Ovary (tissue), 7 donors: ENCODE measurements at regions not wholly inside any gene's neighbourhood (a gene's known extent, or its start where the extent isn't known, plus 50 kb on each side); places are given as distances from the start of the nearest gene placed in this dataset.

Experiments
- DNase-seq, 5 donors: peaks; one replicate each; pipeline ENCODE4 v3.0.0-alpha.2; 2019 to 2020
- H3K27ac ChIP-seq, 2 donors: fragments of 200-600 bp; one replicate each; pipeline versions ENCODE4 v1.5.1 to v1.8.0; 2019 to 2022
- H3K27me3 ChIP-seq: fragments of 200-600 bp; one replicate; pipeline ENCODE4 v1.8.0; 2022
- H3K36me3 ChIP-seq: fragments of 200-600 bp; sonication (generic); one replicate; pipeline ENCODE4 v1.5.1; 2019
- H3K4me1 ChIP-seq: one replicate; pipeline ENCODE4 v1.8.1; 2013; ENCODE audit warnings: mild to moderate bottlenecking, moderate library complexity; ENCODE audit not compliant: insufficient read depth
- H3K4me3 ChIP-seq: fragments of 200-600 bp; sonication (generic); one replicate; pipeline ENCODE4 v1.5.1; 2017
- H3K9me3 ChIP-seq, 2 donors: fragments of 200-600 bp in 1 of 2; sonication (generic) in 1 of 2; one replicate each; pipeline versions ENCODE4 v1.5.1 to v1.8.1; 2013 to 2019; ENCODE audit warnings: mild to moderate bottlenecking in 1 of 2, moderate library complexity in 1 of 2
- CTCF ChIP-seq, 3 donors: fragments of 450-650 bp in 2 of 3; fragments of 200-600 bp in 1 of 3; IDR thresholded peaks; one replicate each; pipeline versions ENCODE4 v1.5.1 to v1.8.0; 2016 to 2022; ENCODE audit warnings: antibody characterized with exemption in 3 of 3, mild to moderate bottlenecking in 1 of 3
- EP300 ChIP-seq: sonication (generic); formaldehyde crosslinking; IDR thresholded peaks from one replicate; pipeline ENCODE4 v1.6.1; 2017; ENCODE audit warnings: antibody characterized with exemption
- POLR2A ChIP-seq: fragments of 450-650 bp; IDR thresholded peaks from one replicate; pipeline ENCODE4 v1.6.1; 2017; ENCODE audit warnings: antibody characterized with exemption, mild to moderate bottlenecking, moderate library complexity
- WGBS, 3 donors: extraction: QIAGEN DNeasy Blood & Tissue Kit in 1 of 3; methylation state at CpG; one replicate each; pipeline versions ENCODE4 v1.1.5 to v1.1.7; 2013 to 2017; 5-methylcytosine and 5-hydroxymethylcytosine counted together
- intact Hi-C, 4 donors: fragments of 100-400 bp; cut with DNase I; formaldehyde crosslinking; loops; one replicate each; pipeline versions ENCODE4 v1.11.0 to v1.15.1; 2022 to 2023
- donor health status: DM: no; HTN: no; CAD: no; lungs with moderate emphysema.
- donor health status: DM: no; HTN: no; CAD: no.
- donor health status: Bipolar disorder and iron deficiency.
- donor health status: DM: no; HTN: no; CAD: no.
- donor health status: DM: yes; HTN: yes; CAD: no.

GRCh38 chr11:23111527-23111926 lies 251.3 kb upstream of the CCDC179 start:
- WGBS, 3 donors, result 47 to 48% (median 48%) methylated on average over 2 of the region's 2 CpGs
- Histone ChIP-seq H3K27ac (no peak overlapping the region), H3K4me1 (no peaks in the 10 kb centered on the region), H3K4me3 (no peak overlapping the region), H3K36me3 (no peaks in the 10 kb centered on the region), H3K27me3 (no peaks in the 10 kb centered on the region), H3K9me3 (no peaks in the 10 kb centered on the region)
- intact Hi-C loops, result no loop called here
- DNase-seq, result no peak
- TF ChIP-seq POLR2A (no peak), EP300 (no peak), CTCF (IDR thresholded peaks at IDR 0.05) (no peak)

GRCh38 chr11:23112390-23112789 lies 252.1 kb upstream of the CCDC179 start:
- WGBS, 3 donors, result 70 to 74% (median 72%) methylated on average over 4 of the region's 4 CpGs
- no peaks in the 10 kb centered on the region for H3K9me3 ChIP-seq

GRCh38 chr11:23112987-23113886 lies 253.0 kb upstream of the CCDC179 start:
- H3K4me3 ChIP-seq, result no peak overlapping the region
- H3K4me1 ChIP-seq, result no peaks in the 10 kb centered on the region
- 33 to 42% (median 36%) methylated on average over 10 of the region's 10 CpGs for WGBS, 3 donors
- H3K27me3 ChIP-seq, result no peaks in the 10 kb centered on the region
- intact Hi-C loops, result no loop called here
- DNase-seq, result no peak
- H3K36me3 ChIP-seq, result no peaks in the 10 kb centered on the region
- H3K9me3 ChIP-seq, result no peaks in the 10 kb centered on the region
- no peak overlapping the region for H3K27ac ChIP-seq
- no peak for TF ChIP-seq CTCF (IDR thresholded peaks at IDR 0.05)

More at GRCh38 chr11:23112390-23112789, 252.1 kb upstream of the CCDC179 start:
- Histone ChIP-seq H3K4me3 (no peak overlapping the region), H3K4me1 (no peaks in the 10 kb centered on the region), H3K27ac (no peak overlapping the region), H3K36me3 (no peaks in the 10 kb centered on the region), H3K27me3 (no peaks in the 10 kb centered on the region)
- TF ChIP-seq CTCF (IDR thresholded peaks at IDR 0.05) (no peak), EP300 (no peak), POLR2A (no peak)
- no peak for DNase-seq
- intact Hi-C loops, result no loop called here

GRCh38 chr11:23113887-23114216 lies 253.6 kb upstream of the CCDC179 start:
- no peaks in the 10 kb centered on the region for H3K36me3 ChIP-seq
- no peaks in the 10 kb centered on the region for H3K4me1 ChIP-seq
- H3K27me3 ChIP-seq, result no peaks in the 10 kb centered on the region
- WGBS, 3 donors, result 54 to 84% (median 75%) methylated on average over 1 of the region's 1 CpG
- TF ChIP-seq POLR2A, result no peak
- no peak for TF ChIP-seq CTCF (IDR thresholded peaks at IDR 0.05)
- no peak for TF ChIP-seq EP300
- no peaks in the 10 kb centered on the region for H3K9me3 ChIP-seq
- H3K27ac ChIP-seq, result no peak overlapping the region
- no peak overlapping the region for H3K4me3 ChIP-seq
- intact Hi-C loops, result no loop called here
- DNase-seq, result no peak
